MCF 10A (cell line): ENCODE measurements at regions not wholly inside any gene's neighbourhood (a gene's known extent, or its start where the extent isn't known, plus 50 kb on each side); places are given as distances from the start of the nearest gene placed in this dataset.

ENCODE experiments used
- BruUV-seq: library from RNA; stranded (reverse); fragments of 400-500 nt; replicated peaks from 2 replicates; lab custom pipeline; 2021; lab: Mats Ljungman, UMichigan
- CTCF ChIA-PET: fragments of 300-600 bp; sonication (Branson Sonifier 250); formaldehyde crosslinking; extraction: SDS; loops from one replicate; lab custom pipeline; 2021; ENCODE audit warnings: antibody characterized with exemption, inconsistent platforms; lab: Yijun Ruan, JAX
- POLR2A ChIA-PET: fragments of 300-600, 350-650 bp; sonication (Branson Sonifier 250); formaldehyde crosslinking; extraction: SDS; loops from one replicate; lab custom pipeline; 2020; ENCODE audit warnings: antibody characterized with exemption, inconsistent platforms; lab: Yijun Ruan, JAX
- DNase-seq: peaks from one replicate; pipeline ENCODE4 v3.0.0-alpha.2; 2018; ENCODE audit not compliant: unreplicated experiment
- H3K27ac Mint-ChIP-seq: one replicate; pipeline ENCODE4 v1.8.0; 2022; ENCODE audit warnings: mild to moderate bottlenecking, low read depth, mixed read lengths; ENCODE audit not compliant: unreplicated experiment
- H3K27me3 Mint-ChIP-seq: one replicate; pipeline ENCODE4 v1.8.0; 2022; ENCODE audit warnings: mixed read lengths; ENCODE audit not compliant: insufficient read depth, unreplicated experiment
- H3K36me3 Mint-ChIP-seq: one replicate; pipeline ENCODE4 v1.8.0; 2022; ENCODE audit warnings: mild to moderate bottlenecking, moderate library complexity, mixed read lengths; ENCODE audit not compliant: insufficient read depth, unreplicated experiment
- H3K4me1 Mint-ChIP-seq: one replicate; pipeline ENCODE4 v1.8.0; 2022; ENCODE audit warnings: mixed read lengths; ENCODE audit not compliant: insufficient read depth, unreplicated experiment
- H3K4me3 Mint-ChIP-seq: one replicate; pipeline ENCODE4 v1.8.0; 2022; ENCODE audit warnings: mild to moderate bottlenecking, moderate library complexity, mixed read lengths; ENCODE audit not compliant: unreplicated experiment
- H3K9me3 Mint-ChIP-seq: one replicate; pipeline ENCODE4 v1.8.0; 2022; ENCODE audit warnings: mixed read lengths; ENCODE audit not compliant: unreplicated experiment
- intact Hi-C: fragments of 100-400 bp; cut with micrococcal nuclease; formaldehyde crosslinking; loops from 2 replicates; pipeline ENCODE4 v1.14.1; 2022
- TF ChIP-seq, protein P1 (sequence below): fragments of 200-600 bp; IDR thresholded peaks from one replicate; pipeline ENCODE4 v1.8.0; 2022; ENCODE audit warnings: antibody characterized with exemption, mild to moderate bottlenecking; ENCODE audit not compliant: unreplicated experiment

DNA sequence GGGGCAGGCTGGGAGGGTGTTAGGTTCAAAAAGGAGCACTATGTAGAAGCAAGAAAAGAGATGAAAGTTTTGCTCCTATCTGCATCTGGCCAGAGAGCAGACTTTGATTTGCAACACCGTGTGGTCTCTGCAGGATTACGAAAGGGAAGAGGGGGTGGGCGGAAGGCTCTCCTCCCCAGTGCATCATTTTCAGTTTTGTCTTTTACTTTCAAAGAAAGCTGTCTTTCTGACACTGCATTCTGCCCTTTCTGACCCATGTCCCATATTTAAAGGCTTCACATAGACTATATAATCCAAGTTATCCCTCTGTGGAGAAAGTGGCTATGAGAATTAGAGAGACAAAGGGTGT lies 126.5 kb downstream of the RHOU start:
- H3K36me3 Mint-ChIP-seq = no peaks in the 10 kb centered on the region
- CTCF ChIA-PET = interaction anchor here (0.5 to 2.4 kb wide), 14 partner anchors 11 to 368 kb away, joined by 3 to 10 read pairs (median 4); no protein-coding TSS in a partner anchor
- TF ChIP-seq, protein P1, sequence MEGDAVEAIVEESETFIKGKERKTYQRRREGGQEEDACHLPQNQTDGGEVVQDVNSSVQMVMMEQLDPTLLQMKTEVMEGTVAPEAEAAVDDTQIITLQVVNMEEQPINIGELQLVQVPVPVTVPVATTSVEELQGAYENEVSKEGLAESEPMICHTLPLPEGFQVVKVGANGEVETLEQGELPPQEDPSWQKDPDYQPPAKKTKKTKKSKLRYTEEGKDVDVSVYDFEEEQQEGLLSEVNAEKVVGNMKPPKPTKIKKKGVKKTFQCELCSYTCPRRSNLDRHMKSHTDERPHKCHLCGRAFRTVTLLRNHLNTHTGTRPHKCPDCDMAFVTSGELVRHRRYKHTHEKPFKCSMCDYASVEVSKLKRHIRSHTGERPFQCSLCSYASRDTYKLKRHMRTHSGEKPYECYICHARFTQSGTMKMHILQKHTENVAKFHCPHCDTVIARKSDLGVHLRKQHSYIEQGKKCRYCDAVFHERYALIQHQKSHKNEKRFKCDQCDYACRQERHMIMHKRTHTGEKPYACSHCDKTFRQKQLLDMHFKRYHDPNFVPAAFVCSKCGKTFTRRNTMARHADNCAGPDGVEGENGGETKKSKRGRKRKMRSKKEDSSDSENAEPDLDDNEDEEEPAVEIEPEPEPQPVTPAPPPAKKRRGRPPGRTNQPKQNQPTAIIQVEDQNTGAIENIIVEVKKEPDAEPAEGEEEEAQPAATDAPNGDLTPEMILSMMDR = no peak
- no TSS peak for BruUV-seq
- DNase-seq = no peak
- H3K27ac Mint-ChIP-seq = no peak overlapping the region
- peaks cover 32% of the 10 kb centered on the region for H3K4me1 Mint-ChIP-seq
- intact Hi-C loops = no loop called here
- H3K27me3 Mint-ChIP-seq = peaks cover 20% of the 10 kb centered on the region
- H3K9me3 Mint-ChIP-seq = no peaks in the 10 kb centered on the region
- POLR2A ChIA-PET = interaction anchor here (0.8 to 6.4 kb wide), 19 partner anchors 9 to 377 kb away, joined by 3 to 43 read pairs (median 6); no protein-coding TSS in a partner anchor
- no peak overlapping the region for H3K4me3 Mint-ChIP-seq

- POLR2A ChIA-PET = interaction anchor here (0.7 to 6.4 kb wide), 7 partner anchors 8 to 40 kb away, joined by 3 to 43 read pairs (median 5); no protein-coding TSS in a partner anchor
- no peak overlapping the region for H3K27ac Mint-ChIP-seq
- H3K36me3 Mint-ChIP-seq = no peaks in the 10 kb centered on the region
- peaks cover 20% of the 10 kb centered on the region for H3K27me3 Mint-ChIP-seq
- TF ChIP-seq, protein P1 = no peak
- CTCF ChIA-PET = interaction anchor here (0.5 to 1.1 kb wide), 5 partner anchors 101 to 873 kb away, joined by 3 to 4 read pairs (median 3); no protein-coding TSS in a partner anchor
- BruUV-seq = no TSS peak
- H3K4me3 Mint-ChIP-seq = no peak overlapping the region
- peaks cover 32% of the 10 kb centered on the region for H3K4me1 Mint-ChIP-seq
- no peaks in the 10 kb centered on the region for H3K9me3 Mint-ChIP-seq
- peak; percentile 22 for DNase-seq
- intact Hi-C loops = no loop called here
These were observed 127.5 kb downstream of the RHOU start for GRCh38 chr1:228862542-228863505.

DNA sequence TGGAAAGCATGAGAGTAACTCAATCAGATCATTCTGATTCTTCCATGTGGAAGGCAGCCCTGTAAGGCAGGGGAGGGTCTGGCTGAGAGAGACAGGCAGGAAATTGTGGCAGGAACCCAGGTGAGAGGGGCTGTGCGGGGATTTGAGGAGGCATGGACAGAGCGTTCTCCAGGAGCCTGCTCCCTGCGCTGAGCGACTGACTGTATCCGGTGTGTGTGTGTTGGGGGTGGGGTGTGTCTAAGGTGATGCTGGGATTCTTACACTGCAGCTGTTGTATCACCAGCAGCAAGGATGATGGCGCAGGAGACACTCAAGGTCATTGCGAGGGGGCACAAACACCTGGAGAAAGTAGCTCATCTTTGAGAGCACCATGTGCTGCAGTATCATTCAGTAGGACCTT lies 128.5 kb downstream of the RHOU start:
- BruUV-seq = no TSS peak
- Mint-ChIP-seq H3K4me3 (no peak overlapping the region), H3K27ac (no peak overlapping the region), H3K27me3 (peaks cover 21% of the 10 kb centered on the region), H3K36me3 (no peaks in the 10 kb centered on the region), H3K9me3 (no peaks in the 10 kb centered on the region), H3K4me1 (peaks cover 32% of the 10 kb centered on the region)
- TF ChIP-seq, protein P1 = no peak
- intact Hi-C loops = no loop called here
- ChIA-PET POLR2A (interaction anchor here (0.7 to 5.8 kb wide), 3 partner anchors 14 to 25 kb away, joined by 4 to 43 read pairs (median 5); no protein-coding TSS in a partner anchor), CTCF (interaction anchor here (0.5 to 1.4 kb wide), 6 partner anchors 18 to 874 kb away, joined by 3 to 4 read pairs (median 4); no protein-coding TSS in a partner anchor)
- no peak for DNase-seq
